Dermis blood vessel endothelial cell (primary cell): ENCODE measurements at regions not wholly inside any gene's neighbourhood (a gene's known extent, or its start where the extent isn't known, plus 50 kb on each side); places are given as distances from the start of the nearest gene placed in this dataset.
"Not testable (repeated sequence)": the region's sequence is repeated elsewhere in the genome, so short reads cannot be mapped to it uniquely, and the experiment has no call there.

ENCODE experiments used
- DNase-seq: peaks from one replicate; pipeline ENCODE4 v3.0.0; 2010

- DNase-seq, result no peak
Measured at GRCh38 chr12:68984796-68985573, 52.0 kb upstream of the CPM start.

GRCh38 chr12:68997526-68997925 is 64.6 kb upstream of the CPM start:
- DNase-seq, result not testable (repeated sequence)

GRCh38 chr12:68998041-68998440 is 65.1 kb upstream of the CPM start:
- no peak for DNase-seq

- no peak for DNase-seq
Measured at GRCh38 chr12:69000074-69000473, 67.1 kb upstream of the CPM start.

- DNase-seq, result no peak
Measured at GRCh38 chr12:69000540-69001243, 67.7 kb upstream of the CPM start.

GRCh38 chr12:69001251-69001650 is 68.3 kb upstream of the CPM start:
- no peak for DNase-seq

GRCh38 chr12:69002969-69003368 is 70.0 kb upstream of the CPM start:
- no peak for DNase-seq

GRCh38 chr12:69003991-69004390 is 71.0 kb upstream of the CPM start:
- no peak for DNase-seq

GRCh38 chr12:69007101-69007854 is 74.3 kb upstream of the CPM start:
- DNase-seq, result no peak

- no peak for DNase-seq
Measured at GRCh38 chr12:69007855-69008351, 74.9 kb upstream of the CPM start.

GRCh38 chr12:69008520-69008919 is 75.5 kb upstream of the CPM start:
- no peak for DNase-seq

GRCh38 chr12:69014047-69014446 is 81.1 kb upstream of the CPM start:
- no peak for DNase-seq

GRCh38 chr12:69015017-69015416 is 82.0 kb upstream of the CPM start:
- no peak for DNase-seq

GRCh38 chr12:69015831-69016230 is 82.9 kb upstream of the CPM start:
- no peak for DNase-seq

GRCh38 chr12:69019082-69019481 is 86.1 kb upstream of the CPM start:
- DNase-seq, result no peak

- DNase-seq, result no peak
Measured at GRCh38 chr12:69019910-69020309, 86.9 kb upstream of the CPM start.

- no peak for DNase-seq
Measured at GRCh38 chr12:69022674-69023073, 89.7 kb upstream of the CPM start.

- DNase-seq, result no peak
Measured at GRCh38 chr12:69023840-69024239, 90.9 kb upstream of the CPM start.

GRCh38 chr12:69024413-69024812 is 91.4 kb upstream of the CPM start:
- DNase-seq, result no peak

- DNase-seq, result no peak
Measured at GRCh38 chr12:69024907-69025306, 91.9 kb upstream of the CPM start.

- DNase-seq, result no peak
Measured at GRCh38 chr12:69026336-69026735, 93.4 kb upstream of the CPM start.

GRCh38 chr12:69027411-69027881 is 94.5 kb upstream of the CPM start:
- peak; percentile 18 for DNase-seq
